ENCODE measurements at regions not wholly inside any gene's neighbourhood (a gene's known extent, or its start where the extent isn't known, plus 50 kb on each side); places are given as distances from the start of the nearest gene placed in this dataset.

GRCh38 chr18:78732273-78733210, 247.1 kb upstream of the SALL3 start:
- TF ChIP-seq CTCF (IDR thresholded peaks at IDR 0.05; ENCODE audit: low read depth, low read length) = no peak
- no peak for DNase-seq (ENCODE audit: extremely low read depth, low read depth)

DNA sequence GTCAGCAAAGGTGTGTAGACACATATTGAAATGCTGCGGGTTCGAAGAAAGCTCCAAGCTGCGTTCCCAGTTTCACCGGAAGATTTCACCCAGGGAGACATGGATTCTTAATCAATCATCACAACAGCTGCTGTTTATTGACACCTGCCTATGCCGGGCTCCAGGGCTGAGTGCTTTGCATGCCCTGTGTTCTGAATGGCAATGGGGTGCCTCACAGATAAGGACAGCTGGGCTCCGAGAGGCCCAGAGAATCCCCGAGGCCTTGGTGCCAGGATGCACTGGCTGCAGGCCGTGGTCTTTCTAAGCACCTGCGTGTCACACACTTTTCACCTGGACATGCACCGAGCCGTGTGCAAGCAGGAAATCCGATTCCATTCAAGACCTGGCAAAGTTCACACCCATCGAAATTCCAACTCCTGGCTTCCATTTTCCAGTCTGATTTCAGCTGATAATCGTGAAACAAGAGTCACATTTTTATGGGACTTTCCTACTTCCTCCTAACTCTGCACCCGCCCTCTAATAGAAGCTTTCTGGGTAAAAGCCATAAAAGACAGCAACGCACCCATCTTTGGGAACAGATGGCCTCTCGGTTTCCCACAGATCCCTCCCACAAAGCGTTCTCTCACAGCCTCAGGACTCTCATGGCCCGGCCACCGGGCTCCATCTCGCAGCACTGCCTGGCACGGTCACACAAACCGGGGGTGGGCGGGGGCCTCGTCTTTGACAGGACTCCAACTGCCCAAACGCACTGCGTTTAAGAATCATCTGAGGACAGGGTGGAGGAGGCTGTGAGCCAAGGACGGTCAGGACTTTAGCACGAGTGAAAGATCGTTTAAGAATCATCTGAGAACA, 245.6 kb upstream of the SALL3 start:
- no peak for TF ChIP-seq CTCF (IDR thresholded peaks at IDR 0.05; ENCODE audit: low read depth, low read length)

GRCh38 chr18:78734614-78734945, 245.0 kb upstream of the SALL3 start:
- no peak for TF ChIP-seq CTCF (IDR thresholded peaks at IDR 0.05; ENCODE audit: low read depth, low read length)
- no peak for DNase-seq (ENCODE audit: extremely low read depth, low read depth)

More for the DNA sequence above, 245.6 kb upstream of the SALL3 start:
- no peak for DNase-seq (ENCODE audit: extremely low read depth, low read depth)

DNA sequence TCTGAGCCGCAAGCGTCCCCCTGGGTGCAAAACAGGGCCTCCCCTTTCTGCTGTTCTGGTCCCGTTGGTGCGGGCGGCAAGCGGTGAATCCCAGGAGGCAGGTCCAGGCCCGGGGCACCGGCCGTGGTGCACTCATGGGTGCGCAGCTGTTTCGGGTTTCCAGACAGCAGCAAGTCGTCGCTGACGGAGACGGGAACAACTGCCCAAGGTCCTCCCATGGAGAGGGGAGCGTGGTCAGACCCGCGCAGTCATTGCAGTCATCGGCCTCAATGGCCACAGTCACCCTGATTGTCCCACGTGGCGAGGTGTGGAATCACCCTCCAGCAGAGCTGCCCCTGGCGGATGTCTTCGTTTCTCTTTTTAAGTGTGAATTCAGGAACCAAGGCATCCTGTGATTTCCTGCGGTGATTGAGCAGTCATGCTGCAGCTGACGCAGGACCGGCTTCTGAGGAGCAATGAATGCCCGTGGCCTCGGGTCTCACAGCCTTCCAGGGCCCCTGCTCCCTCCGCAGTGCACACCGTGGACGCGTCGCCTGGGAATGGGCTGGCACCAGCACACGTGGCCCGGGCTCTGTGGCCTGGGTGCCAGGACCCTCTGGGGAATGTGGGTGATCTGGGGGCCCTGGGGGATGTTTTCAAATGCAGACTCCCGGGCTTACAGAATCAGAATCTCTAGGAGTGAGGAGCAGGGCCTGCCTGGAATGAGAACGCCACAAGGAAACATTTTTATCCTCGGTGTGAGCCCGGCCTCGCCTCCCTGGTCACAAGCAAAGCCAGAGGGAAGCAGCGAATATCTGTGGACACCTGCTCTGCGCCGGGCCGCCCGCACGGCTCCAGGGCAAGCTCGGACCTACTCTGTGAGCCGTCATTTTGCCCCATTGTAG, 244.2 kb upstream of the SALL3 start:
- no peak for TF ChIP-seq CTCF (IDR thresholded peaks at IDR 0.05; ENCODE audit: low read depth, low read length)
- DNase-seq (ENCODE audit: extremely low read depth, low read depth) = no peak

DNA sequence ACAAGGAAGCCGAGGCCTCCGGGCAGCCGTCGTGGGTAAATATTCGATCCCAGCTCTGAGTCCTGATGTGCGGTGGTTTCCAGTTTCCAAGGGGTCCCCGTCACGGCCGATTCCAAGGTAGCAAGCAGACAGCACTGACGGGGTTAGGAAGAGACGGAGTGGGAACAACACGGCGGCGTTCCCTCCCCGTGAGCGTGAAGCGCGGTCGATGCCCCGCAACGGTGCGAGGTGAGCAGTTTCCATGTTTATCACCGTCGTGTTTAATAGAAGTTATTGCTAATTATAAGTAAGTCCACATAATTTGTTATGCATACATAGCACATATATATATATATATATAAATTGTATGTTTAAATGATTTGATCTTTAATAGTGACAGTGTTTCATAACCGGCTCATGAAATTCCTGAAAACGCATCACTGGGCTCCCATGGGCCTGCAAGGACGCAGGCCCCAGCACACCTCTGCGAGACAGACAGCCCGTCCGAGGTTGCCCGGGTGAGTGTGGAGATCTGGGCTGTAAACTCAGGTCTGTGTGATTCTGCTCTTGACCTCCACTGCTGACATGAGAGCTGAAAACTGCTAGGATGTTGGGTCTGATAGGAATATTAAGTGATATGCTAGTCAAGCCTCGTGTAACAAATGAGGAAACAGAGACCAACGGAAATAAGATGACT, 243.5 kb upstream of the SALL3 start:
- TF ChIP-seq CTCF (IDR thresholded peaks at IDR 0.05; ENCODE audit: low read depth, low read length) = no peak
- DNase-seq (ENCODE audit: extremely low read depth, low read depth) = no peak

DNA sequence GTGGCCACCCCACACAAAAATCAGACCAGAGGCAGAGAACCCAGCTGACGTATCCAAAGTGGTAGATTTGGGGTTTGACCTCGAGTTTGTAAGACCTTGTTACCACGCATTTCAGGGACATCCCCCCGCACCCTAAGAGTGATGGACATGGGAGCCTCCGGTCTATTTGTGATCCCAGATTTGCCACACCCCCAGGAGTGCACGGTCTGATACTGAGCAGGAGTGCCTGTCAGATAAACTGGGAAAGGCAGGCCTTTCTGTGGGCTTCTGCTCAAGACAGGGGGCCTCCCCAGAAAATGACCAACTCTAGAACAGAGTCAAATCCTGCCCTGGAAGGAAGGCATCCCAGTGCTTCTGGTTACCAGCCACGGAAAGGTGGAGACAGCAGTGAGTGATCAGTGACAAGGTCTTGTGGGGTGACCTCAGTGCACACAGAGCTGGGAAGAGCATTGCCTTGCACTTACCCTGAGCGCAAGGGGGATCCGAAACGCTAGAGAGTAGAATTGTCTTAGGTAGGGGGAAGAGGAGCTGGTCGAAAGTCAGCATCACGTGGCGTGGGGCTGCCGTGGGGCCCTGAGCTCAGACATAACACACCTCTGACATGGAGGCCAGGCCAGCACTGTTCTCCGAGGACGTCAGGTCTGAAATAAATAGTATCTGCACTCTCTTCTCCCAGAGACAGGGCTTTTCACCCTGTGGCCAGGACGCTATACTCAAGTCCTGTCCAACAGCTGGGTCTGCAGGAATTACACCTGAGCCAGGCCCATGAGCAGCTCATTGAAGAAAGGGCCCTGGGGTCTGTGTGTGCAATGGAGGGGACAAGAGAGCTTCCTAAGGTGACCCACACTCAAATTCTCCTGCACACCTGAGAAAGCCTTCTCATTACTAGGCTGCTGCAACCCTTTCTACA, 242.4 kb upstream of the SALL3 start:
- DNase-seq (ENCODE audit: extremely low read depth, low read depth) = no peak
- TF ChIP-seq CTCF (IDR thresholded peaks at IDR 0.05; ENCODE audit: low read depth, low read length) = no peak

Measured in AG09319 (cell line).